ENCODE measurements at regions not wholly inside any gene's neighbourhood (a gene's known extent, or its start where the extent isn't known, plus 50 kb on each side); places are given as distances from the start of the nearest gene placed in this dataset.

DNA sequence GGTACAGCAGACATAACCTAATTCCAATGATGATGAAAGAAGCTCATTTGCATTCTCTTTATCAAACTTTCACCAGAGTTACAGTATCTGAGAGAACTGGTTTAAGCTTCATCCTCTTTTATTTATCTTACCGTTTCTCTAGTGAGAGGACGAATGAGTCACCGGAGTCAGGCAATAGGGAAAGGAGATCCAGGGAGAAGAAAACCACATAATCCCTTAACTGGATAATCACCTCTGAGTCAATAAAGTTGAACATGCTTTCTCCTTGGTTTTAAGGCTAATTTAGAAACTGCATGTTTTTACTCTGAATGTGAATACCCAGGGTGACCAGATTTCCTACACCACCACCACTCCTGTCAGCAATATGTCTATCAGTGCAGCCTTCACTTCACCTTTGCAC is 313.7 kb upstream of the TBX18 start (continued):
- TF ChIP-seq, protein P1, sequence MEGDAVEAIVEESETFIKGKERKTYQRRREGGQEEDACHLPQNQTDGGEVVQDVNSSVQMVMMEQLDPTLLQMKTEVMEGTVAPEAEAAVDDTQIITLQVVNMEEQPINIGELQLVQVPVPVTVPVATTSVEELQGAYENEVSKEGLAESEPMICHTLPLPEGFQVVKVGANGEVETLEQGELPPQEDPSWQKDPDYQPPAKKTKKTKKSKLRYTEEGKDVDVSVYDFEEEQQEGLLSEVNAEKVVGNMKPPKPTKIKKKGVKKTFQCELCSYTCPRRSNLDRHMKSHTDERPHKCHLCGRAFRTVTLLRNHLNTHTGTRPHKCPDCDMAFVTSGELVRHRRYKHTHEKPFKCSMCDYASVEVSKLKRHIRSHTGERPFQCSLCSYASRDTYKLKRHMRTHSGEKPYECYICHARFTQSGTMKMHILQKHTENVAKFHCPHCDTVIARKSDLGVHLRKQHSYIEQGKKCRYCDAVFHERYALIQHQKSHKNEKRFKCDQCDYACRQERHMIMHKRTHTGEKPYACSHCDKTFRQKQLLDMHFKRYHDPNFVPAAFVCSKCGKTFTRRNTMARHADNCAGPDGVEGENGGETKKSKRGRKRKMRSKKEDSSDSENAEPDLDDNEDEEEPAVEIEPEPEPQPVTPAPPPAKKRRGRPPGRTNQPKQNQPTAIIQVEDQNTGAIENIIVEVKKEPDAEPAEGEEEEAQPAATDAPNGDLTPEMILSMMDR (IDR thresholded peaks at IDR 0.05 in 2 of 3, conservative IDR thresholded peaks at IDR 0.05 in 1 of 3; ENCODE audit: insufficient read depth in 2 of 3, low read depth in 1 of 3, low read length in 3 of 3), result no peak
- TF ChIP-seq SREBF1 (IDR thresholded peaks at IDR 0.05; ENCODE audit: borderline replicate concordance, low read depth, low read length) (no peak), KAT7 (CRISPR knock-in tag; IDR thresholded peaks at IDR 0.05; ENCODE audit: borderline replicate concordance) (no peak), FOXA1 (IDR thresholded peaks at IDR 0.05; ENCODE audit: borderline replicate concordance) (no peak), MYBL2 (IDR thresholded peaks at IDR 0.05; ENCODE audit: low read depth) (no peak), MYBL2 (CRISPR knock-in tag; IDR thresholded peaks at IDR 0.05; ENCODE audit: borderline replicate concordance) (no peak), RAD51 (IDR thresholded peaks at IDR 0.05; ENCODE audit: borderline replicate concordance, low read depth) (no peak), FOSL1 (tag; conservative IDR thresholded peaks at IDR 0.05) (peak; percentile 85), STAT5B (CRISPR knock-in tag; IDR thresholded peaks at IDR 0.05) (no peak), PTTG1 (tag; IDR thresholded peaks at IDR 0.05; ENCODE audit: low read depth) (no peak), JUN (IDR thresholded peaks at IDR 0.05; ENCODE audit: borderline replicate concordance, low read depth, low read length) (peak; percentile 61), JUN (CRISPR knock-in tag; IDR thresholded peaks at IDR 0.05; ENCODE audit: borderline replicate concordance) (no peak)
- TF ChIP-seq, protein P2, sequence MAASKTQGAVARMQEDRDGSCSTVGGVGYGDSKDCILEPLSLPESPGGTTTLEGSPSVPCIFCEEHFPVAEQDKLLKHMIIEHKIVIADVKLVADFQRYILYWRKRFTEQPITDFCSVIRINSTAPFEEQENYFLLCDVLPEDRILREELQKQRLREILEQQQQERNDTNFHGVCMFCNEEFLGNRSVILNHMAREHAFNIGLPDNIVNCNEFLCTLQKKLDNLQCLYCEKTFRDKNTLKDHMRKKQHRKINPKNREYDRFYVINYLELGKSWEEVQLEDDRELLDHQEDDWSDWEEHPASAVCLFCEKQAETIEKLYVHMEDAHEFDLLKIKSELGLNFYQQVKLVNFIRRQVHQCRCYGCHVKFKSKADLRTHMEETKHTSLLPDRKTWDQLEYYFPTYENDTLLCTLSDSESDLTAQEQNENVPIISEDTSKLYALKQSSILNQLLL (CRISPR knock-in tag; IDR thresholded peaks at IDR 0.05; ENCODE audit: borderline replicate concordance), result no peak
- TF ChIP-seq, protein P3, sequence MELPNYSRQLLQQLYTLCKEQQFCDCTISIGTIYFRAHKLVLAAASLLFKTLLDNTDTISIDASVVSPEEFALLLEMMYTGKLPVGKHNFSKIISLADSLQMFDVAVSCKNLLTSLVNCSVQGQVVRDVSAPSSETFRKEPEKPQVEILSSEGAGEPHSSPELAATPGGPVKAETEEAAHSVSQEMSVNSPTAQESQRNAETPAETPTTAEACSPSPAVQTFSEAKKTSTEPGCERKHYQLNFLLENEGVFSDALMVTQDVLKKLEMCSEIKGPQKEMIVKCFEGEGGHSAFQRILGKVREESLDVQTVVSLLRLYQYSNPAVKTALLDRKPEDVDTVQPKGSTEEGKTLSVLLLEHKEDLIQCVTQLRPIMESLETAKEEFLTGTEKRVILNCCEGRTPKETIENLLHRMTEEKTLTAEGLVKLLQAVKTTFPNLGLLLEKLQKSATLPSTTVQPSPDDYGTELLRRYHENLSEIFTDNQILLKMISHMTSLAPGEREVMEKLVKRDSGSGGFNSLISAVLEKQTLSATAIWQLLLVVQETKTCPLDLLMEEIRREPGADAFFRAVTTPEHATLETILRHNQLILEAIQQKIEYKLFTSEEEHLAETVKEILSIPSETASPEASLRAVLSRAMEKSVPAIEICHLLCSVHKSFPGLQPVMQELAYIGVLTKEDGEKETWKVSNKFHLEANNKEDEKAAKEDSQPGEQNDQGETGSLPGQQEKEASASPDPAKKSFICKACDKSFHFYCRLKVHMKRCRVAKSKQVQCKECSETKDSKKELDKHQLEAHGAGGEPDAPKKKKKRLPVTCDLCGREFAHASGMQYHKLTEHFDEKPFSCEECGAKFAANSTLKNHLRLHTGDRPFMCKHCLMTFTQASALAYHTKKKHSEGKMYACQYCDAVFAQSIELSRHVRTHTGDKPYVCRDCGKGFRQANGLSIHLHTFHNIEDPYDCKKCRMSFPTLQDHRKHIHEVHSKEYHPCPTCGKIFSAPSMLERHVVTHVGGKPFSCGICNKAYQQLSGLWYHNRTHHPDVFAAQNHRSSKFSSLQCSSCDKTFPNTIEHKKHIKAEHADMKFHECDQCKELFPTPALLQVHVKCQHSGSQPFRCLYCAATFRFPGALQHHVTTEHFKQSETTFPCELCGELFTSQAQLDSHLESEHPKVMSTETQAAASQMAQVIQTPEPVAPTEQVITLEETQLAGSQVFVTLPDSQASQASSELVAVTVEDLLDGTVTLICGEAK (IDR thresholded peaks at IDR 0.05), result peak; percentile 82
- TF ChIP-seq, protein P3 (CRISPR knock-in tag; IDR thresholded peaks at IDR 0.05), result no peak
- TF ChIP-seq, protein P4, sequence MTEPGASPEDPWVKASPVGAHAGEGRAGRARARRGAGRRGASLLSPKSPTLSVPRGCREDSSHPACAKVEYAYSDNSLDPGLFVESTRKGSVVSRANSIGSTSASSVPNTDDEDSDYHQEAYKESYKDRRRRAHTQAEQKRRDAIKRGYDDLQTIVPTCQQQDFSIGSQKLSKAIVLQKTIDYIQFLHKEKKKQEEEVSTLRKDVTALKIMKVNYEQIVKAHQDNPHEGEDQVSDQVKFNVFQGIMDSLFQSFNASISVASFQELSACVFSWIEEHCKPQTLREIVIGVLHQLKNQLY (CRISPR knock-in tag; conservative IDR thresholded peaks at IDR 0.05), result no peak

Measured in K562 (cell line).